ENCODE measurements at regions not wholly inside any gene's neighbourhood (a gene's known extent, or its start where the extent isn't known, plus 50 kb on each side); places are given as distances from the start of the nearest gene placed in this dataset.

- no peak overlapping the region for H3K4me2 ChIP-seq (ENCODE audit: low read length)
- H3K4me3 ChIP-seq (ENCODE audit: low read length) = no peak overlapping the region
Measured at GRCh38 chr18:47427923-47428637, 176.6 kb upstream of the SKOR2 start.

GRCh38 chr18:47427072-47427471 lies 175.6 kb upstream of the SKOR2 start:
- H3F3A ChIP-seq (ENCODE audit: control insufficient read depth, insufficient read depth) = no peaks in the 10 kb centered on the region
- H3K9me2 ChIP-seq (replicated peaks; ENCODE audit: control insufficient read depth, low read length) = no peaks in the 10 kb centered on the region
- no peaks in the 10 kb centered on the region for H3K36me3 ChIP-seq (ENCODE audit: control insufficient read depth, low read length)
- TF ChIP-seq EZH2phosphoT487 (IDR thresholded peaks at IDR 0.05; ENCODE audit: borderline replicate concordance, low read length) = no peak
- no peak for TF ChIP-seq CTCF (IDR thresholded peaks at IDR 0.05; ENCODE audit: low read depth, low read length, poor library complexity, severe bottlenecking)
- H3K27ac ChIP-seq (ENCODE audit: low read depth, low read length) = no peak overlapping the region
- no peaks in the 10 kb centered on the region for H3K9me3 ChIP-seq (ENCODE audit: control insufficient read depth, insufficient read depth, low read length)
- H3K27me3 ChIP-seq (ENCODE audit: control insufficient read depth, low read length) = no peaks in the 10 kb centered on the region
- no peaks in the 10 kb centered on the region for H3K4me1 ChIP-seq (ENCODE audit: control insufficient read depth, low read length)
- H4K20me1 ChIP-seq (ENCODE audit: control insufficient read depth, insufficient read depth, low read depth, low read length) = no peaks in the 10 kb centered on the region
- no peak overlapping the region for H3K4me2 ChIP-seq (ENCODE audit: low read length)
- no peak overlapping the region for H3K4me3 ChIP-seq (ENCODE audit: low read length)
- H3K79me2 ChIP-seq (ENCODE audit: control insufficient read depth, low read length) = no peaks in the 10 kb centered on the region

More at GRCh38 chr18:47427923-47428637, 176.6 kb upstream of the SKOR2 start:
- no peaks in the 10 kb centered on the region for H3K9me2 ChIP-seq (replicated peaks; ENCODE audit: control insufficient read depth, low read length)
- H3K27ac ChIP-seq (ENCODE audit: low read depth, low read length) = no peak overlapping the region
- no peaks in the 10 kb centered on the region for H3K4me1 ChIP-seq (ENCODE audit: control insufficient read depth, low read length)
- H3K9me3 ChIP-seq (ENCODE audit: control insufficient read depth, insufficient read depth, low read length) = no peaks in the 10 kb centered on the region
- H3K36me3 ChIP-seq (ENCODE audit: control insufficient read depth, low read length) = no peaks in the 10 kb centered on the region
- H4K20me1 ChIP-seq (ENCODE audit: control insufficient read depth, insufficient read depth, low read depth, low read length) = no peaks in the 10 kb centered on the region
- TF ChIP-seq EZH2phosphoT487 (IDR thresholded peaks at IDR 0.05; ENCODE audit: borderline replicate concordance, low read length) (no peak), CTCF (IDR thresholded peaks at IDR 0.05; ENCODE audit: low read depth, low read length, poor library complexity, severe bottlenecking) (no peak)
- H3F3A ChIP-seq (ENCODE audit: control insufficient read depth, insufficient read depth) = no peaks in the 10 kb centered on the region
- H3K79me2 ChIP-seq (ENCODE audit: control insufficient read depth, low read length) = no peaks in the 10 kb centered on the region
- H3K27me3 ChIP-seq (ENCODE audit: control insufficient read depth, low read length) = no peaks in the 10 kb centered on the region

- H3K27me3 ChIP-seq (ENCODE audit: control insufficient read depth, low read length) = no peaks in the 10 kb centered on the region
- no peaks in the 10 kb centered on the region for H4K20me1 ChIP-seq (ENCODE audit: control insufficient read depth, insufficient read depth, low read depth, low read length)
- no peaks in the 10 kb centered on the region for H3K79me2 ChIP-seq (ENCODE audit: control insufficient read depth, low read length)
- TF ChIP-seq CTCF (IDR thresholded peaks at IDR 0.05; ENCODE audit: low read depth, low read length, poor library complexity, severe bottlenecking) (no peak), EZH2phosphoT487 (IDR thresholded peaks at IDR 0.05; ENCODE audit: borderline replicate concordance, low read length) (no peak)
- H3K27ac ChIP-seq (ENCODE audit: low read depth, low read length) = no peak overlapping the region
- H3K4me1 ChIP-seq (ENCODE audit: control insufficient read depth, low read length) = peaks cover 7% of the 10 kb centered on the region
- H3K4me3 ChIP-seq (ENCODE audit: low read length) = no peak overlapping the region
- H3F3A ChIP-seq (ENCODE audit: control insufficient read depth, insufficient read depth) = no peaks in the 10 kb centered on the region
- no peak overlapping the region for H3K4me2 ChIP-seq (ENCODE audit: low read length)
- no peaks in the 10 kb centered on the region for H3K9me2 ChIP-seq (replicated peaks; ENCODE audit: control insufficient read depth, low read length)
- H3K9me3 ChIP-seq (ENCODE audit: control insufficient read depth, insufficient read depth, low read length) = no peaks in the 10 kb centered on the region
- no peaks in the 10 kb centered on the region for H3K36me3 ChIP-seq (ENCODE audit: control insufficient read depth, low read length)
Measured at GRCh38 chr18:47425365-47425764, 173.9 kb upstream of the SKOR2 start.

Data from DOHH2 (cell line).